CD8-positive, alpha-beta memory T cell (primary cell): ENCODE measurements at regions not wholly inside any gene's neighbourhood (a gene's known extent, or its start where the extent isn't known, plus 50 kb on each side); places are given as distances from the start of the nearest gene placed in this dataset.

Experiments
- CTCF ChIA-PET: fragments of 350-600 bp; sonication (Branson Sonifier 250); formaldehyde crosslinking; loops from one replicate; lab custom pipeline; 2021; ENCODE audit warnings: antibody characterized with exemption; lab: Charles Lee
- POLR2A ChIA-PET: fragments of 350-600 bp; sonication (Branson Sonifier 250); formaldehyde crosslinking; loops from one replicate; lab custom pipeline; 2021; ENCODE audit warnings: antibody characterized with exemption; lab: Charles Lee
- DNase-seq, 5 donors: peaks; one replicate each; pipeline versions ENCODE4 v3.0.0 to v3.0.0-alpha.2; 2020 to 2022; ENCODE audit warnings: mixed read lengths in 1 of 5
- H3K27ac ChIP-seq: one replicate; pipeline ENCODE4 v1.7.0; 2013; ENCODE audit warnings: low read depth, mild to moderate bottlenecking, low read length, moderate library complexity
- H3K27me3 ChIP-seq: 2 replicates; pipeline ENCODE4 v1.7.0; 2013; ENCODE audit warnings: low read length, mild to moderate bottlenecking; ENCODE audit not compliant: insufficient read depth, poor library complexity, severe bottlenecking
- H3K36me3 ChIP-seq: 2 replicates; pipeline ENCODE4 v1.7.0; 2013; ENCODE audit warnings: mild to moderate bottlenecking, low read length, moderate library complexity; ENCODE audit not compliant: insufficient read depth
- H3K4me1 ChIP-seq: 2 replicates; pipeline ENCODE4 v1.7.0; 2013; ENCODE audit warnings: mild to moderate bottlenecking, low read length, moderate library complexity; ENCODE audit not compliant: insufficient read depth
- H3K4me3 ChIP-seq: 2 replicates; pipeline ENCODE4 v1.7.0; 2013; ENCODE audit warnings: mild to moderate bottlenecking, low read length
- H3K9me3 ChIP-seq: 2 replicates; pipeline ENCODE4 v1.7.0; 2013; ENCODE audit warnings: mild to moderate bottlenecking, low read length
- H3K27ac Mint-ChIP-seq, 8 donors: one replicate each; pipeline ENCODE4 v1.8.0; 2020 to 2021; ENCODE audit warnings: mixed read lengths in 8 of 8, mild to moderate bottlenecking in 6 of 8, inconsistent platforms in 3 of 8, moderate library complexity in 3 of 8
- H3K27me3 Mint-ChIP-seq, 2 donors: one replicate each; pipeline ENCODE4 v1.8.0; 2020 to 2021; ENCODE audit warnings: mixed read lengths in 2 of 2, mild to moderate bottlenecking in 1 of 2, moderate library complexity in 1 of 2
- H3K36me3 Mint-ChIP-seq, 3 donors: one replicate each; pipeline ENCODE4 v1.8.0; 2020 to 2021; ENCODE audit warnings: mixed read lengths in 3 of 3, inconsistent platforms in 1 of 3, mild to moderate bottlenecking in 1 of 3
- H3K4me1 Mint-ChIP-seq, 3 donors: one replicate each; pipeline ENCODE4 v1.8.0; 2020 to 2021; ENCODE audit warnings: mixed read lengths in 3 of 3, inconsistent platforms in 1 of 3, mild to moderate bottlenecking in 1 of 3
- H3K4me3 Mint-ChIP-seq, 7 donors: one replicate each; pipeline ENCODE4 v1.8.0; 2020 to 2021; ENCODE audit warnings: mixed read lengths in 7 of 7, mild to moderate bottlenecking in 6 of 7, moderate library complexity in 4 of 7, inconsistent platforms in 2 of 7
- H3K9me3 Mint-ChIP-seq, 5 donors: one replicate each; pipeline ENCODE4 v1.8.0; 2020 to 2022; ENCODE audit warnings: mixed read lengths in 5 of 5, mild to moderate bottlenecking in 3 of 5, moderate library complexity in 2 of 5, inconsistent platforms in 1 of 5

DNA sequence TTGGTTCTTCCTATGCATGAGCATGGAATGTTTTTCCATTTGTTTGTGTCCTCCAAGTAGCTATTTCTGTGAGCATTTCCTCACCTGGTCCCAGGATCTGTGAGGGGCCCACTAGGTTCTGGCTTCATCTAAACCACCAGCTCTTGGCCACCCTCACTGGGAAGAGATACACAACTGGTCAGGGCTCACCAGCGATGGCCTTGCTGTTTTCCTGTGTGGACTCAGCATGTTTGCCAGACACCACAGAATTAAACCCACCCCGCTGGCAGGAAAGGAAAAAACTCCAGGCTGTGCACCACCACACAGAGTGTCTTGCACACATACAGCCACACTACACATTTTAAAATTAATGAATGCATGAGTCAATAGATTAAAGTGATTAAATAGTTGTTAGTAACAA is 65.1 kb upstream of the NXT1 start:
- Histone ChIP-seq H3K4me1 (no peaks in the 10 kb centered on the region), H3K36me3 (no peaks in the 10 kb centered on the region), H3K9me3 (no peaks in the 10 kb centered on the region), H3K27ac (no peak overlapping the region), H3K4me3 (no peak overlapping the region), H3K27me3 (no peaks in the 10 kb centered on the region)
- no peak for DNase-seq
- H3K9me3 Mint-ChIP-seq: peaks cover 0 to 3% (median 0%) of the 10 kb centered on the region in 5 donors
- ChIA-PET POLR2A (no interaction called here), CTCF (no interaction called here)
- H3K4me1 Mint-ChIP-seq: no peaks in the 10 kb centered on the region
- peaks cover 14 to 15% of the 10 kb centered on the region in 2 donors for H3K27me3 Mint-ChIP-seq
- H3K27ac Mint-ChIP-seq: peak overlapping the region in 1 of 8 donors; percentile 17
- H3K36me3 Mint-ChIP-seq: no peaks in the 10 kb centered on the region
- H3K4me3 Mint-ChIP-seq: no peak overlapping the region

- CTCF ChIA-PET: no interaction called here
- no peaks in the 10 kb centered on the region for H3K36me3 ChIP-seq
- no peaks in the 10 kb centered on the region for H3K4me1 ChIP-seq
- H3K27ac Mint-ChIP-seq: no peak overlapping the region
- POLR2A ChIA-PET: no interaction called here
- H3K27ac ChIP-seq: no peak overlapping the region
- DNase-seq: no peak
- no peak overlapping the region for H3K4me3 Mint-ChIP-seq
- no peaks in the 10 kb centered on the region for H3K27me3 ChIP-seq
- no peaks in the 10 kb centered on the region for H3K4me1 Mint-ChIP-seq
- no peaks in the 10 kb centered on the region for H3K36me3 Mint-ChIP-seq
- H3K9me3 ChIP-seq: no peaks in the 10 kb centered on the region
- peaks cover 13 to 15% of the 10 kb centered on the region in 2 donors for H3K27me3 Mint-ChIP-seq
- no peak overlapping the region for H3K4me3 ChIP-seq
- peaks cover 0 to 3% (median 2%) of the 10 kb centered on the region in 5 donors for H3K9me3 Mint-ChIP-seq
Measured at GRCh38 chr20:23284009-23284408, 66.6 kb upstream of the NXT1 start.

- Histone ChIP-seq H3K4me3 (no peak overlapping the region), H3K9me3 (no peaks in the 10 kb centered on the region), H3K4me1 (no peaks in the 10 kb centered on the region), H3K27ac (no peak overlapping the region), H3K36me3 (no peaks in the 10 kb centered on the region), H3K27me3 (no peaks in the 10 kb centered on the region)
- POLR2A ChIA-PET: no interaction called here
- CTCF ChIA-PET: no interaction called here
- Mint-ChIP-seq H3K4me1 (no peaks in the 10 kb centered on the region), H3K36me3 (no peaks in the 10 kb centered on the region), H3K9me3 (peaks cover 0 to 3% (median 2%) of the 10 kb centered on the region in 5 donors), H3K4me3 (no peak overlapping the region), H3K27me3 (peaks cover 13 to 14% of the 10 kb centered on the region in 2 donors), H3K27ac (no peak overlapping the region)
- DNase-seq: no peak
Measured at GRCh38 chr20:23283096-23283850, 67.3 kb upstream of the NXT1 start.

DNA sequence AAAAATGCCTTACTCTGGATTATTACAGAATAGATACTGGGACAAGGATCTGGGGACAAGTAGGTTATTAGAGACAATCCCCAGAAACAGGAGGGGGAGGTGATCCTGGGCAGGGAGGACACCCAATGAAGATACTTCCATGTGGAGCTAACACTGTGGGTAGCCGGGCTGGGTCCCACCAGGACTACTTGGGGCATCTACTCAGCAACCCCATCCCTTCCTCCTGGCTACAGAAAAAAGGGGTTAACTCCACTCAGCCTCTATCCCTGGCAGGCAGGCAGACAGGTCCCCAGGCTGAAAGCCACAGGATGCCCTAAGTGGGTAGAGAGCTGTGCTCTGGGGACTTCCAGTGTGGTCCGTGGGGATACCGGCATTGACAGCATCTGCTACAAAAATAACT is 68.0 kb upstream of the NXT1 start:
- ChIA-PET CTCF (no interaction called here), POLR2A (no interaction called here)
- DNase-seq: no peak
- Mint-ChIP-seq H3K4me1 (no peaks in the 10 kb centered on the region), H3K27ac (no peak overlapping the region), H3K27me3 (peaks cover 11 to 13% of the 10 kb centered on the region in 2 donors), H3K4me3 (no peak overlapping the region), H3K9me3 (peaks cover 0 to 3% (median 2%) of the 10 kb centered on the region in 5 donors), H3K36me3 (no peaks in the 10 kb centered on the region)
- Histone ChIP-seq H3K4me1 (no peaks in the 10 kb centered on the region), H3K9me3 (no peaks in the 10 kb centered on the region), H3K27ac (no peak overlapping the region), H3K36me3 (no peaks in the 10 kb centered on the region), H3K27me3 (no peaks in the 10 kb centered on the region), H3K4me3 (no peak overlapping the region)

DNA sequence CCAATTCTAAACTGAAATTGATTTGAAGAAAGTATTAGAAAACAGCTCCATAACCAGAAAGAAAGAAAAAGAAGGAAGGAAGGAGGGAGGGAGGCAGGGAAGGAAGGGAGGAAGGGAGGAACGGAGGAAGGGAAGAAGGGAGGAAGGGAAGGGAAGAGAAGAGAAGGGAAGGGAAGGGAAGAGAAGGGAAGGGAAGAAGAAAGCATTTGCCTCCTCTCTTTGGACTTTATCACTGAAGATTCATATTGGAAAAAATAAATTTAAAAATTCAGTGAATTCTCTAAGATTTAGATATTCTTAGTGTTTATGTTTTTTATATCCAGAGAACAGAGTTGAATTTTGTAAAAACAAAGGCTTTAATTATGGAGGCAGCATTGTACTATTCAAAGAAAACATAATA is 68.5 kb upstream of the NXT1 start:
- no peaks in the 10 kb centered on the region for H3K36me3 ChIP-seq
- H3K9me3 ChIP-seq: no peaks in the 10 kb centered on the region
- no peaks in the 10 kb centered on the region for H3K4me1 ChIP-seq
- ChIA-PET CTCF (no interaction called here), POLR2A (no interaction called here)
- H3K27ac Mint-ChIP-seq: no peak overlapping the region
- H3K27me3 Mint-ChIP-seq: peaks cover 11 to 13% of the 10 kb centered on the region in 2 donors
- peaks cover 0 to 3% (median 2%) of the 10 kb centered on the region in 5 donors for H3K9me3 Mint-ChIP-seq
- no peaks in the 10 kb centered on the region for H3K36me3 Mint-ChIP-seq
- H3K27me3 ChIP-seq: no peaks in the 10 kb centered on the region
- DNase-seq: no peak
- H3K4me3 ChIP-seq: no peak overlapping the region
- H3K4me3 Mint-ChIP-seq: no peak overlapping the region
- no peak overlapping the region for H3K27ac ChIP-seq
- no peaks in the 10 kb centered on the region for H3K4me1 Mint-ChIP-seq

DNA sequence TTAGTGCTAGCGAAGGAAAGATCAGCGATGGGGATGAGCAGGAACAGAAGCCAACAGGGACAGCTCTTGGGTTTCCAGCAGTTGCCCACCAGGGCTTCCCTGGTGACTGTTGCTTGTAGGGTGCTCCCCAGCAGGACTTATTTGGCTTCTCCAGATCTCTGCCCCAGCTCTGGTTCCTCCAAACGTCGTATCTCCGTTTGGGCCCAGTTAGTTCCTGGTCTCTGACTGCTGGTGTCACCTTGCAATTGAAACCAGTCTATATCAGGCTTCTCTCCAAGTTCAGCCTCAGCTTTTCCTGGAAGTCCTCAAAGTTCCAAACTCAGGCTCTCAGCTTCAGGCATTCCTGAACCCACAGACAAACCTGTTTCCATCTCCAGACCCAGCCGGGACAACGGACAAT is 70.8 kb upstream of the NXT1 start:
- Histone ChIP-seq H3K4me3 (no peak overlapping the region), H3K9me3 (no peaks in the 10 kb centered on the region), H3K27me3 (no peaks in the 10 kb centered on the region), H3K36me3 (no peaks in the 10 kb centered on the region), H3K27ac (no peak overlapping the region), H3K4me1 (no peaks in the 10 kb centered on the region)
- peaks cover 6 to 10% of the 10 kb centered on the region in 2 donors for H3K27me3 Mint-ChIP-seq
- CTCF ChIA-PET: no interaction called here
- H3K4me3 Mint-ChIP-seq: no peak overlapping the region
- no peaks in the 10 kb centered on the region for H3K36me3 Mint-ChIP-seq
- H3K9me3 Mint-ChIP-seq: peaks cover 0 to 3% (median 2%) of the 10 kb centered on the region in 5 donors
- POLR2A ChIA-PET: no interaction called here
- no peaks in the 10 kb centered on the region for H3K4me1 Mint-ChIP-seq
- DNase-seq: no peak
- H3K27ac Mint-ChIP-seq: no peak overlapping the region

DNA sequence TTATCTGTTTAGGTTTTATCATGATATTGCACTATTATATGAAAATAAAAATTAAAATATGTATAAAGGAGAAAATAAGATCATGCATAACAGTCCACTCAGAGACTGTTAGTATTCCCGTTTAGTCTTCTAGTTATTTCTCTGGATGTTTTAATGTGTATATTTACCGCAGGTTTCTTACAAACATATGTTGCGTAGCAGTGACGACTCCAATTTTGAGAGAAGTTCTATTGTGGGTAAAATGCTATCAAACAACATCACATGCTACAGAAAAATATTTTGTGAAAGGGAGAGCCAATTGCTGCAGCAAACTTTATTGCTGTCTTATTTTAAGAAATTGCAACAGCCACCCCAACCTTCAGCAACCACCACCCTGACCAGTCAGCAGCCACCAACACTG is 72.4 kb upstream of the NXT1 start:
- H3K4me3 Mint-ChIP-seq: no peak overlapping the region
- H3K9me3 Mint-ChIP-seq: peaks cover 0 to 2% (median 0%) of the 10 kb centered on the region in 5 donors
- ChIA-PET CTCF (no interaction called here), POLR2A (no interaction called here)
- no peak overlapping the region for H3K4me3 ChIP-seq
- H3K27me3 Mint-ChIP-seq: peaks cover 3 to 5% of the 10 kb centered on the region in 2 donors
- H3K4me1 Mint-ChIP-seq: no peaks in the 10 kb centered on the region
- no peaks in the 10 kb centered on the region for H3K4me1 ChIP-seq
- no peak overlapping the region for H3K27ac Mint-ChIP-seq
- no peaks in the 10 kb centered on the region for H3K27me3 ChIP-seq
- H3K36me3 Mint-ChIP-seq: no peaks in the 10 kb centered on the region
- no peaks in the 10 kb centered on the region for H3K9me3 ChIP-seq
- H3K27ac ChIP-seq: no peak overlapping the region
- DNase-seq: no peak
- H3K36me3 ChIP-seq: no peaks in the 10 kb centered on the region

DNA sequence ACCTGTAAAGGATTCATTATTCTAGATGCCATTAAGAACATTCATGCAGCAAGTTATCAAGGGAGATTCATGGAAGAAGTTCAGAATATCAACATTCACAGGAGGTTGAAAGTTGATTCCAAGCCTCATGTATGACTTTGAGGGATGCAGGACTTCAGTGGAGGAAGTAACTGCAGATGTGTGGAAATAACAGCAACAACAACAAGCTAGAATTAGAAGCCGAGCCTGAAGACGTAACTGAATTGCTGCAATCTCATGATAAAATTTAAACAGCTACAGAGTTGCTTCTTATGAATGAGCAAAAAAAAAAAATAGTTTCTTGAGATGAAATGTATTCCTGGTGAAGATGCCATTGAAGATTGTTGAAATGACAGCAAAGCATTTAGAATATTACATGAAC is 73.3 kb upstream of the NXT1 start:
- DNase-seq: no peak
- no peaks in the 10 kb centered on the region for H3K4me1 Mint-ChIP-seq
- ChIA-PET CTCF (no interaction called here), POLR2A (no interaction called here)
- H3K4me3 Mint-ChIP-seq: no peak overlapping the region
- Histone ChIP-seq H3K4me3 (no peak overlapping the region), H3K9me3 (no peaks in the 10 kb centered on the region), H3K36me3 (no peaks in the 10 kb centered on the region), H3K4me1 (no peaks in the 10 kb centered on the region), H3K27me3 (no peaks in the 10 kb centered on the region), H3K27ac (no peak overlapping the region)
- peaks cover 0 to 1% of the 10 kb centered on the region in 2 donors for H3K27me3 Mint-ChIP-seq
- H3K9me3 Mint-ChIP-seq: peaks cover 0 to 2% (median 0%) of the 10 kb centered on the region in 5 donors
- no peaks in the 10 kb centered on the region for H3K36me3 Mint-ChIP-seq
- H3K27ac Mint-ChIP-seq: no peak overlapping the region
